Stimulated activated CD4-positive, alpha-beta T cell treated with anti-CD3 and anti-CD28 coated beads, Interleukin-4, amount 100 ng/mL, for 48 hours (primary cell): ENCODE measurements at regions not wholly inside any gene's neighbourhood (a gene's known extent, or its start where the extent isn't known, plus 50 kb on each side); places are given as distances from the start of the nearest gene placed in this dataset.

Experiments used
- DNase-seq, 2 donors: peaks; one replicate each; pipeline ENCODE4 v3.0.0-alpha.2; 2020; ENCODE audit warnings: low read depth in 2 of 2

DNA sequence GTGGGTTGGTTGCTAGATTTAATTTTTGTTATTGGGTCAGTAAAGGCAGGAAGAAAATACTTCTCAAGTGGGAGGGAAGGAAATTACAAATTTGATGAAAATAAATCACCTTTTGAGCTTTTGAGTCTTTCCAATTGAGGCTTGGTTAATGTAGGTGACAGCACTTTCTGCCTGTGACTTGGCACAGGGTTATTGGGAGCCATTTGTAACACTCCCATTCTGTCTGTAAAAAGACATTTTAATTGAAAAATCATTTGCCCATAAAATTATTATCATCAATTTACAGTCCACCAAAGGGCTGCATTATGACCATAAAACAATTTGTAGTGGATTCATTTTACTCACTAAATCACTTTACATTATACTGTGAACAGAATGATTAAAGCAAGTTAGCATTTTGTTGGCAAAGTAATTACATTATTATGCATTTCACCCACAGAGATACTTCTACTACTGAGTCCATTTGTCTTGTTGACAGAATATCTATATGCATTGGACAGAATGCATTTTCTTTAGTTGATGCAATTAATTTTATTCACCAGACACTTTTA lies 974.6 kb downstream of the UQCRFS1 start:
- no peak for DNase-seq

- DNase-seq, result no peak
These were observed 977.3 kb downstream of the UQCRFS1 start for GRCh38 chr19:28235606-28236125.

GRCh38 chr19:28234637-28235036 lies 978.3 kb downstream of the UQCRFS1 start:
- DNase-seq, result no peak

DNA sequence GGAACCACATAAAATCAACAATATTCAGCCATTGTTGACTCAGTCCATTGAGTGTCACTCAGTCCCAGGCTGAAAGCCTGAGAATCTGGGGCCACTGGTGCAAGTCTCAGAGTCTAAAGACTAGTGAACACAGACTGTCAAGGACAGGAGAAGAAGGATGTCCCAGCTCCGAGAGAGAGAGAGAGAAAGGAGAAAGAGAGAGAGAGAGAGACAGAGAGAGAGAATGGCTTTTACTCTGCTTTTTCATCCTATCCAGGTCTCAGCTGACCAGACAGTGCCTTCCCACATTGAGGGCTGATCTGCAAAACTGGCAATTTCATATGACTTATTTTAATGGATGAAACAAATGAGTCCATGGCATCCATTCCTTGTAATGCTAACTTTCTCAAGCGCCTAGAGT lies 984.1 kb downstream of the UQCRFS1 start:
- DNase-seq, result no peak

- DNase-seq, result no peak
These were observed 988.5 kb downstream of the UQCRFS1 start for GRCh38 chr19:28224441-28224840.

DNA sequence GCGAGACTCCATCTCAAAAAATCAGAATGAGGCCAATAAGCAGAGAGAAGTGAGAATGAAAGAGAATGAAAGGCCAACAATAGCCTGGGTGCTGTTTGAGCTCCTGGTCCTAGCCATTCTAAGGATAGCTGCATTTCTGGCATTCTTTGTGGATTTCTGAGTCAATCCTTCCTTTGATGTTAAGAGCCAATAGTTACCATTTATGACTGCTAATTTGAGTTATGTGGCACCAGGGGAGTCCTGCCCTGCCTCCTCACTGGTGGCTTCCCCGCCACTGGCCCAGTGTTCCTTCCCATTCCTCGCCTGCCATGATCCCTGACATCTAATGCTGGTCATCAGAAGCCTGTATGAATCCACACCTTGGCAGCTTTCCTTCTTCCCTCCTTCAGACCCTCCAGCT lies 991.2 kb downstream of the UQCRFS1 start:
- DNase-seq, result no peak

GRCh38 chr19:28218728-28219127 lies 994.2 kb downstream of the UQCRFS1 start:
- DNase-seq, result no peak

DNA sequence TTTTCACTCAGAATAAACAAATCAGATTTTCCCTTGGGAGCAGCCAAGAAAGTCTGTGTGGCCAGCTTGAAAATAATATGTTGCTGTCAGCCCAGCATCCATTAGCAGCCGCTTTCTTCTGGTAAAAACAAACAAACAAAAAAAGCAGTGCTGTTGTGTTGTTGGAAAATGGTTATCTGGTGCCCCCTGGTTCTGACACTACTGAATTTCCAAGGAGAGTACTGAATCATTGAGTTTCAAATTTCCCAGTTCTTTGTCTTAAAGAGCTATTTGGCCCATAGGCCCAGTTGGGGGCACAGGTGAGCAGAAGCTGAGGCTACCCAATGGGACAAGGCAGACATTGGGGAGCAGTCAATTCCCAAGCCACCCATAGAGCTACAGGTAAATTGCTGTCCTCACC lies 995.9 kb downstream of the UQCRFS1 start:
- no peak for DNase-seq

- no peak for DNase-seq
These were observed 999.4 kb downstream of the UQCRFS1 start for GRCh38 chr19:28213470-28214082.

GRCh38 chr19:28210886-28211285 lies 1002.1 kb downstream of the UQCRFS1 start:
- DNase-seq, result no peak

GRCh38 chr19:28208745-28209144 lies 1004.2 kb downstream of the UQCRFS1 start:
- no peak for DNase-seq

DNA sequence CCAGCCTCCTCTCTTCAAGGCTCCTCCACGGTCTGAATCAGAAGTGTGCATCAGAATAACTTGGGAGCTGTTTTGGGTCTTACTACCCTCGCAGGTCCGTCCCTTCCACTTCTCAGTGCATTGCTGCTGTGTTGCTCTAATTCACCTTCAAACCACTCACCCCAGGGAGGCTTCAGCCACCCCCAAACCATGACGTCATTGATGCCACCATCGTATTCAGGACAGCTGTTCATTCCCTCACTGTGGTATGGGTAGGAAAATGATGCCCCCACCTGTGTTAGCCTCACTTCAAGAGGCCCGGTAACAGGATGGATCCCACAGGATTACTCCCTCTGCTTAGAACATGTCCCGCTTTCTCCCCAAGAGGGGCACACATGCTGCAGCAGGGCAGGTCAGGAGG lies 1005.7 kb downstream of the UQCRFS1 start:
- DNase-seq, result no peak

DNA sequence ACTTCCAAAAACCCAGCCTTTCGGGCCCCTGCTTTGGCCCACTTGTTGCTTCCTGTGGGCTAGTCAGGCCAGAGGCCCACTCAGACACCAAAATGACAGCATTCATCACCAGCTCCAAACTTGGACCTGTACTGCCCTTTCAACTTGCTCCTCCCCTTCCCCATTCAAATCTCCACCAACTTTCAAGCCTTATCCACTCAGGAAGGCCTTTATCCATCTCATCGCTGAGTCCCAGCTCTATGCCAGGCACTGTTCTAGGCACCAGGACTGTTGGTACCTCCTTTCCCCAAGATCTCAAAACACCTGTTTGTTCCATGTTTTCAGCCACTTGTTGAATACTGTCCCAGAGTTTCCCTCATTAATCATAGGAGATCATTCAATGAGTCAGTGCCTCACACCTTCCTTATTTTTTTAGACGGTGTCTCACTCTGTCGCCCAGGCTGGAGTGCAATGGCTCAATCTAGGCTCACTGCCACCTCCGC lies 1011.4 kb downstream of the UQCRFS1 start:
- DNase-seq, result no peak

DNA sequence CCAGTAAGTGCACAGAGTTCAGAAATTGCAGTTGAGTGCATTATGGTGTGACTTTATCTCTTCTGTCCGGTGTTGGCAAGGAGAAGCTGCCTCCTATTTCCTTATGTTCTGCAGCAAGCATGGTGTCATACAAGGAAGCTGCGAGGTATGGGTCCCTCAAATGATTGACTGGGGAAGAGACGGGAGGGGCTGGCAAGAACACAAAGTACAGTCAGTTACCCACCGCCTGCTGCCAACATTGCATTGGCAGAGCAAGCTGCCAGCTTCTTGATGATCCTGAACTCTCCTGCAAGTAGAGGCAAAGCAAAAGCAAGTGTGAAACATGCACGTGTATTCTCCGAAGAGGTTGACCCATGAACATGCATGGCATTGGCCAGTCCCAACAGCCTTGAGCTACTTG lies 1013.6 kb downstream of the UQCRFS1 start:
- no peak for DNase-seq

GRCh38 chr19:28196961-28197360 lies 1016.0 kb downstream of the UQCRFS1 start:
- DNase-seq, result no peak

- DNase-seq, result no peak
These were observed 1016.9 kb downstream of the UQCRFS1 start for GRCh38 chr19:28196101-28196500.

DNA sequence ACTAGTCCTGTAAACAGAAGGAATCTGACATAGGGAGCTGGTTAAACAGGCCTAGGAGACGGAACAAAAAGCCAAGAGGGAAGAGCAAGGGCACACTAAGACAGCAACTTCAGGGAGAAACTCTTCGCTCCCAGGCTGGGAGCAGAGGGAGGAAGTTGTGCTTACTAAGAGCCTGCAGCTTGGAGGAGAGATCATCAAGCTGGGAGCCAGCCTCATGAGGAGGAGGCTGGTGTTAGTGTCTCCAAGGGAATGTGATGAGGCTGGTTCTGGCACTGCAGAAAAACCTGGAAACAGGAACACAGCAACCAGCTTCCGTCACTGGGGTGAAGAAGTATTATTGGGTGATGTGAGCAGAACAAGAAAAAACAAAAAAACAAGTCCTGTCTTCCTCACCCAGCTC lies 1027.3 kb downstream of the UQCRFS1 start:
- DNase-seq, result no peak

DNA sequence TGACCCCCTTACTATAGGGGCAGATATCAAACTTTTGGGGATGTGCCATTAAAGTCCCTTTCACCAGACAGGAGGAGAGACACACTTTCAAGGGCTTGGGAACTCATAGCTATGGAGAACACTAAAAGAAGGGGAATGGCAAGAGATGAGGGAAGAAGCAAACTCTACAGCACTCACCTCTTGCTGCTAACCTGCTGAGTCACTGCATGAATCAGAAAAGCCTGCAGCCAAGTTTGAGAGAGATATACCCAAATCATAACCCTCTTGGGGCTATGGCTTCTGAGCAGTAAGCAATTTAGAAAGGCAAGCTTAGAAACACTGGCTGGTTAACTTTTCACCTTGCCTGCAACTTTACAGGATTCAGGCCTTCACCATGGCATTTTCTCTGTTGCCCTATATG lies 1028.0 kb downstream of the UQCRFS1 start:
- no peak for DNase-seq

DNA sequence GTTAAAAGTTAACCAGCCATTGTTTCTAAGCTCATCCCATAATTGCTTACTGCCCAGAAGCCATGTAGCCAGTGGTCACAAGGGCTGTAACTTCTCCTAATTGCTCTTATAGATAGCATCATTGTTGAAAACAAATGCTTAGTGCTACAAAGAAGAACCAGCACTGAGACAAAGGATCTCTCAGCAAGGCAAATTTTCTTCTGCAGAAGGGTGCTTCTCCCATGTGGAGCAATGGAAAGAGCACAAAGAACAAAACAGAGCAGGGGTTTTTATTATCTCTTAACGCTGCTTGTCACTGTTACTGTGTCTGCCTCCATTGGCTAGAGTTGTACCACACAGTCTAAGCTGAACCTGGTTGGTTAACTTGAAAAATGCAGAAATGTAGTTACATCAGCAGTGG lies 1036.8 kb downstream of the UQCRFS1 start:
- DNase-seq, result no peak

GRCh38 chr19:28171983-28172382 lies 1041.0 kb downstream of the UQCRFS1 start:
- DNase-seq, result no peak

- no peak for DNase-seq
These were observed 1042.9 kb downstream of the UQCRFS1 start for GRCh38 chr19:28170066-28170465.

DNA sequence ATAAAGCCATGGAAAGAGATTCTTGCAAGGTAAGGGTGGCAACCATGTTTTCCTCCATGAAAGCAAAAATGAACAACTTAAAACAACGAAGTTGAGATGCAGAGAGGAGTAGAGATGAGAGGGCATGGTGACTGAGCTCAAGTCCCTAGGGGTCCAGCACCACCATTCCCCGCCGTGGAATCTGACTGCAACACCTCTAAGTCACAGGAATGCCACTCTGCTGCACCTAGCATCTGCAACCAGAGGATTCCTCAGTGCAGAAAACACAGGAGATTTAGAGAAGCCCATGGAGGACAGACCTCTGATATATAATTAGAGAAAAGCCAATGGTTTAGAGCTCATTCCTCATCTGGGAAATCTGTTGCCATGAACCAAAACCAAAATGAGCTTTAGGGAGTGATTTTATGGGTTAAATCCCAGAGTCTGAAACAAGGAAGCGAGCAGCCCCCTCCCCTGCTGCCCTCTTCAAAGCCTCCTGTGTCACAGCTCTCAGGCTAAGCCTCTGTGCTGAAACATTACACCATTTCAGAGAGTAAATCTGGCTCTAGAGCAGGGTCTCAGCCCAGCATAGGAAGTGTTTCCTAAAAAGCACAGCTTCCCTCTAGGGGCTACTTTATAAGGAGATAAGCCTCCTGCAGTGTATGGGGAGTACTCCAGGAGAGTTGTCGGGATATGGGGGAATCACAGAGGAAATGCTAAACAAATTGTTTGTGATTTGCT lies 1043.6 kb downstream of the UQCRFS1 start:
- DNase-seq, result no peak

- no peak for DNase-seq
These were observed 1044.4 kb downstream of the UQCRFS1 start for GRCh38 chr19:28168557-28168956.
